Cardiac septum (tissue), 1 donor: ENCODE measurements at regions not wholly inside any gene's neighbourhood (a gene's known extent, or its start where the extent isn't known, plus 50 kb on each side); places are given as distances from the start of the nearest gene placed in this dataset.

Source experiments
- DNase-seq: peaks from one replicate; pipeline ENCODE4 v3.0.0-alpha.2; 2020; ENCODE audit warnings: low spot score
- intact Hi-C: fragments of 100-400 bp; cut with DNase I; formaldehyde crosslinking; loops from one replicate; pipeline ENCODE4 v1.14.0; 2022
- donor health status: DM: no; HTN: no; CAD: no.

DNA sequence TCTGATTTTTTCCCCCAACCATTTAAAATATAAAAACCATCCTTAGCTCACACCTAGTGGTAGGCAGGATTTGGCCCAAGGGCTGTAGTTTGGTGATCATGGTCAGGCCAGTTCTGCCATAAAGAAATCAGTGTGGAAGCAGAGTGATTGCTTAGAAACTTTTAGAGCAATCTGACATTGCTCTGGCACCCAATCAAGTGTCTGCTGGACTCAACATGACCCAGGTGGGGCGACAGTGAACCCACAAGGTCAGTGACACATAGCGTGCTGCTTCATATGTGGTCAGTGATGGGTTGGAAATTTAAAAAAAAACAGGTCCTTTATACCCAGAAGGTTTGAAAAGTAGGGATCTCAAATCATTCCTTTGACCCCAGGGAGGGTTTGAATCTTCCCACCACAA lies 107.9 kb downstream of the BANF2 start:
- DNase-seq: no peak
- intact Hi-C loops: loop anchor here (5.0 kb wide), 1 partner anchor 35 kb away; no protein-coding TSS in a partner anchor

DNA sequence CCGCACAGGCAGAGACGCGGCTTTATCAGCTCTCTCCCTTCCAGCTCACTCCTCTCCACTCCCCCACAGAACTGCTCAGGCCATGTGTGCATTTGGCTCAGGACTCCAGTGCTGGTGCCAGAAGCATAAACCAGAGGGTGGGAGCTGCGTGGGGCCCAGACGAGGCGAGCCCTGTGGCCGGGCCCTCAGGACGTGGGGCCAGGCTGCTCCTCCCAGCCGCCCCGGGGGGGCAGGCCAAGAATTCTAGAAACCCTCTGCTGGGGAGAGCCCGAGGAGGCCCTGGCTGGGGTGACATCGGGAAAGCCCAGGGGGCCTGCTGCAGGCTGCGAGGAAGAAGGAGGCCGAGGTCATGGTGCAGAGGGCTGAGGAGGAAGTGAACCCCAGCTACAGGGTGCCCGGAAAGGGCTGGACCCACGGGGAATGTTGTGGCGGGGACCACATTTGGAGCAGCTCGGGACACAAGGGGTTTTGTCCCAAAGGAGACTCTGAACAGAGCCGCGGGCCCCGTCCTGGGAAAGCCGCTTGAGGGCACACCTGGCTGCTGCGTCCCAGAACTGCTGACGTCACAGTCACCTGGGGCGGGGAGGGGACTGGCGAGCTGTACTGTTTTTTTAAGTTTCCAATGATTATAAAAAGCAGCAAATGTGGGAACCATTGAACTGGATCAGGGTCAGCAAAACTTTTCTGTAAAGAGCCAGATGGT lies 107.1 kb downstream of the BANF2 start:
- DNase-seq: peak; percentile 83
- intact Hi-C loops: loop anchor here (5.0 kb wide), 1 partner anchor 35 kb away; no protein-coding TSS in a partner anchor

DNA sequence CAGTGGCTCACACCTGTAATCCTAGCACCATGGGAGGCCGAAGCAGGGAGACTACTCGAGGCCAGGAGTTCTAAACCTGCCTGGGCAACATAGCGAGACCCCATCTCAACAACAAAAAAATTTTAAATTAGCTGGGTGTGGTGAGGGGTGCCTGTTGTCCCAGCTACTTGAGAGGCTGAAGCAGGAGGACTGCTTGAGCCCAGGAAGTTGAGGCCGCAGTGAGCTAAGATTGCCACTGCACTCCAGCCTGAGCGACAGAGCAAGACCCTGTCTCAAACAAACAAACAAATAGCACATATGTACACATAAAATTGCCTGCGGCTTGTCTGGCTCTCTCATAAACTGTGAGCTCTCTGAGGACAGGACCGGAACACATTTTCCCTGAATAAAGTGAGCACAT lies 106.3 kb downstream of the BANF2 start:
- no peak for DNase-seq
- intact Hi-C loops: loop anchor here (5.0 kb wide), 1 partner anchor 36 kb away; no protein-coding TSS in a partner anchor

DNA sequence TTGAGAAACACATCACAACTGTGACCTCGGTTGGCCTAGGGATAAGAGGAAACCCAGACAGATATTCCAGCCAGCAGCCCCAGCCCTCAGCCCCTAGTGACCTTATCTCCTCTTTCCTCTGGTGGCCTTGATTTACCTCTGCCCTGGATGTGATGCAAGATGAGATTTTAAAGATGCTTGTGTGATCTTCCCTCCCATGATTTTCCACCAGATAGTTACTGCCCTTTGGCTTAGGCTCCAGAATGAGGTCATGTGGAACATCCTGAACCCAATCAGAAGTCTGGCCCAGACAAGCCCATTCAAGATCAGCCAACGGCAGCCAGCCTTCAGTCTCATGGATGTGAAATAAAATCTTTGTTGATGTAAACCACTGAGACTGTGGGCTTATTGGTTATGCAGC lies 104.0 kb downstream of the BANF2 start:
- no peak for DNase-seq
- intact Hi-C loops: no loop called here

DNA sequence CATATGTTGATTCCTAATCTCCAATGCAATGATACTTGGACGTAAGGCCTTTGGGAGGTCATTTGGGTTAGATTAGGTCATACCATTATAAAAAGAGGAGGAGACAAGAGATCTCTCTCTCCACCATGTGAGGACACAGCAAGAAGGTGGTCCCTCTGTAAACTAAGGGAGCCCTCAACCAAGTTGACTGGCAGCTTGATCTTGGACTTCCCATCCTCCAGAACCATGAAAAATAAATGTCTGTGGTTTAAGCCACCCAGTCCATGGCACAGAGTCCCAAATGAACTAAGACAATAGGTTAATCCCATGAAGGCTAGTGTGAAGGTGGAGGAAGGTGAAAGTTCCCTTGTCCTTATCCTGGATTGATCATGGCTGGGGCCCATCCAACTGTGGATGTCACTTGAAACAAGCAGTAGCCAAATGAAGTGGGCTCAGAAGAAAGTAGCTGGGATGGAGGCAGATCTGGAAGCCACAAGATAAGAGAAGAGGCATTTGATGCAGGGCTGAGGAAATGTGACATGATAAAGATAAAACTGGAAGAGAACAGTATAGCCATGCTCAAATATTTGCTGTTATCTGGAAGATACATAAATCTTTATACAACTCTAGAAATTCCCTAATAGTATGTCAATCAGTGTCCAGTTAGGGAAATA lies 99.9 kb downstream of the BANF2 start:
- intact Hi-C loops: no loop called here
- no peak for DNase-seq

DNA sequence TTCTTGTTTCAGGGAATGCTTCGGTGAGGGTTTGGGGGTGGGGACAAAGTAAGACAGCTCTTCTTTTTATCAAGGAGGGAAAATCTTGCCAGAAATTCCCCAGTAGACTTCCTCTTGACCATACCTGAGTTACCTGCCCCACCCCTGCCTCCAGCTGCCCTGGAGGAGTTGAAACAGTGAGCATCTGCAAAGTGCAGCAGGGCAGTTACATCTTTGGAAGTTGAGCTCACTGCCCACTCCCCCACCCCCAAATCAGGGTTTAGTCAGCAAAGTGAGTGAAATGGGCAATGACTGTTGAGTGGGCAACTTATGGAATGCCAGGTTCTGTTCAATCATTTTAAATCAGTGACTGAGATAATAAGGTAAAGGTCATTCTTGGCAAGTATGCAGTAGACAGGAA lies 98.8 kb downstream of the BANF2 start:
- intact Hi-C loops: no loop called here
- DNase-seq: no peak

DNA sequence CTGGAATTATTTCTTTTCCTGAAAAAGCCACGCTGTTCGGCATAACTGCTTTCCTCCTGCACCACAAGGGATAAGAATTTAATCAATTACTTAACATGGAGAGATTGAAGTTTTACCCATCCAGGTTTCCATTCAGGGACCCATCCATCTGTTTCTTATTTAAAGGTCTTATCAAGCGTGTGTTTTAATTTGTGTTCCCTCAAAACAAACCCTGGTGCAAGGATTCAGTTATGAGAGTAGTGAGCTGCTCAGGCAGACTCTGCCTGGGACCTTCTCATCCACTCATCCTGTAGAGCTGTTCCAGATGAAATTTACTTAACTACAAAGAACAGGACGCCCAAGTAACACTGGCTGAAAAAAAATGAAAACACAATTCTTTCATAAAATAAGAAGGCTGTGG lies 97.8 kb downstream of the BANF2 start:
- intact Hi-C loops: no loop called here
- DNase-seq: no peak

DNA sequence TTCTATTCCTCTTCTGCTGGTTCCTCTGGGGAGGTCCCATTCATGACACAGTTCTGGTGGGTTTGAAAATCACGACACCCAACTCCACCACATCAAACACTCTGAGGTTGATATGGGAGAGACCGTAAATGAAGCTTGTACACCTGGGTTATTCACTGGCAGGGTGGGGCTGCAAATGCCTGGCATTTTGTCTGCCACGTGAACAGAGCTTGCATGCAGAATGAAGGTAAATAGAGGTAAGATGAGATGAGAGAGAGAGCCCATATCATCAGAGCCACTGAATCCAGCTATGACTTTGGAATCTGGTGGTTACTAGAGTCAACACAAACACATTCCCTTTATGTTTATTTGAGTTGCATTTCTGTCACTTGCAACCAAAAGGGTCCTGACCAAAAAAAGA lies 97.4 kb downstream of the BANF2 start:
- no peak for DNase-seq
- intact Hi-C loops: no loop called here

DNA sequence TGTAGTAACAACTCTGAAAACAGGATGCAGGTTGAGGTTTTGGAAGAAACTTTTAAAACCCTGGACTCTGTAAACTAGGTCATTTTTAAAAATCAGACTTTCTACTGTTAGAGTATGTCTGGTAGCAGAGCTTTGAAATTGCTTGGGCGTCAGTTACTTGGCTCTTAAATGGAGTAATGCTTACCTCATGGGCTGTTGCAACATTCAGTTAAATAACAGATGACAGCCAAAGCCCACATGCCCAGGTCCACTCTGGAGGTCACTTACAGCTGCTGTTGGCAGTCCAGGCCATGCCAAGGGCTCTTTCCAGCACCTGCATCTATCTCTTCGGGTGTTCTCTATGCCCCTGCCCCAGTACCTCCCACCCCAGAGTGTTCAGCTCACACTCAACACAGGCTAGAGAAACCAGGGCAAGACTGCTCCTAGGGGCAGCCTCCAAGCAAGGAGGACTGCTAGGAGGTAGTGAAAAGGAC lies 96.4 kb downstream of the BANF2 start:
- DNase-seq: peak; percentile 36
- intact Hi-C loops: no loop called here

DNA sequence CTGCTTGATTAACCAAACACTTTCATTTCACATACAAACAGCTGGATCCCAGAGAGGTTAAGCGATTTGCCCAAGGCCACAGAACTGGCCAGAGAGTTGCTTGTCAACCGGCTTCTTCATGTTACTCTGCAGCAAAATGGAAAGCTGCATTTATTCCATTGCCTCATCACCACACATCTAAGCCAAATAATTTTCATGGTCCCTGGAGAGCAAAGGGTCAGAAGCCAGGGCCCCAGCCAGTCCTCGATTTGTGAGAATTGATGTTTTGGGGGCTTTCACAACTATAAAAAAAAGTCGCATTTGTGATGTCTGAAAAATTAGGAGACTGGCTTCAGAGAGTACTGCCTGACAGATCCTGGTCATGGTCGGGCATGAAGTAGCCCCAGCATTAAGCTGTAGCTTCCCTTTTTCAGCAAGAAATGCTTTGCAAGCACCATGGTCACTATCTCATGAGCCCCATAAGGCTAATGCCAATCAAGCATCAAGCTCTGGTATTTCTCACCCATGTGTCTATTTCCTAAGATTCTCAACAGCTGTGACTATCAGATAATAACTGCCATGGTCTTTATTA lies 95.8 kb downstream of the BANF2 start:
- intact Hi-C loops: no loop called here
- peak; percentile 33 for DNase-seq

DNA sequence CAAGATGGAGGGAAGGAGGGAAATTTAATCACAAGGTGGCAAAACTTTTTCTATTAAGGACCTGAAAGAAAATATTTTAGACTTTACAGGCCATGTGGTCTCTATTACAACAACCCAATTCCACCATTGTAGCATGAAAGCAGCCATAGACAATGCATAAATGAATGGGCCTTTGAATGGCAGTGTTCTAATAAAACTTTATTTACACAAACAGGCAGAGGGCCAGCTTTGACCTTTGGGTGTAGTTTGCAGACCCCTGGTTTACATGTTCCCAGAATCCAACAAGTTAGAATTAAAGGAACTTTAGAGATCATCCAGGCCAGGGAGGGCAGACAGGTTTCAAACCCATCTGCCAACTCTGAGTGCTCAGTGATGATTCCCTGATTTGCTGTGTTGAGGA lies 95.2 kb downstream of the BANF2 start:
- intact Hi-C loops: no loop called here
- DNase-seq: peak; percentile 0

DNA sequence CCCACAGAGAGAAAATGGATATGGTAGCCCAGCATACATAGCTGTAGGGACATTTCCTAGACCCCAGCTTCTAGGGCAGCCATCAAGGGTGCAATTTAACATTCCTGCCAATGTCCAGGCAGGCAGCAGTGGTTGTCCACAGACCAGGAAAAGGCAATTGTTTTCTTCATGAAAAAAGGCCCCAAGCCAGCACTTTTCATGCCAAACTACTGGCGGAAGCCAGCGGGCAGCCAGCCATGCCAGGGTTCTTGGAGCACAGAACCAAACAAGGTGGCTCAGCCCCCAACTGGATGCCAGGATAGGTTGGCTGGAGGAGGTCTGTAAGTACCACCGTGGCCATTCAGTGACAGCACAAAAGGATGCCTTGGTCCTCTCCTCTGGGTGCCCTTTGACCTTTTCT lies 94.6 kb downstream of the BANF2 start:
- peak; percentile 43 for DNase-seq
- intact Hi-C loops: no loop called here

DNA sequence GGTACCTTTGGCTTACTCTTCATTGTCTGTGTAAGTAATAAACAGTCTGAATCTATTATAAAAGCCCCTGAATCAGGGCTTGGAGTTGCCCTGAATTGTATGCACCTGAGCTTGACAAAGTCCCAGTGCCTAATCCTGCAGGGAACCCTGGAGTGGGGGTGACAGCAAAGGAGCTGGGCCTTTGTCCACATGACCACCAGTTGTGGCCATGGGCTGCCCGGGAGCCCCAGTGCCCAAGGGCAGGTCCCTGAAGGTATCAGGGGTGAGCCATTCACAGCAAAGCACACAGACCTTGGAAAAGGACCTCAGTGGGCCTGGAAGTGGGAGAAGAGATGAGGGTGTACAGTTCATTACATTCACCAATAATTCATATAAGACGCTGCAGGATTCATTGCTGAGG lies 94.2 kb downstream of the BANF2 start:
- DNase-seq: peak; percentile 61
- intact Hi-C loops: no loop called here

DNA sequence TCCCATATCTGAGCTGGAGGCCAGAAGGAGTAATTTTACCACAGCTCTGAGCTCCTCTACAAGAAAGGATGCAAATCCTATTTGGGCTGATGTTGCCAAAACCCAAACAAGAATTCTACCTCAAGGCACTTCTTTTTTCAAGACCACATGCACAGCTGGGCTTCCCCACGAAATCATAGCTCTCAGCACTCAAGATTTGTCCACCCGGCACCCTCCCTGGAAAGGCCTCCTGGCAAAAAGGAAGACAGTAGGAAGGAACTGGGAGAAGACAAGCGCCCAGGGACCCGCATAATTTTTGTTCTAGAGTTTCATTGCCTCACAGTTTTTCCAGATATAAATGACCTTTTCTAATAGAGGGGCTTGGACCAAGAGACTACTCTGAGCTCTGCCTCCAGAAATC lies 90.5 kb downstream of the BANF2 start:
- intact Hi-C loops: no loop called here
- DNase-seq: peak; percentile 49

DNA sequence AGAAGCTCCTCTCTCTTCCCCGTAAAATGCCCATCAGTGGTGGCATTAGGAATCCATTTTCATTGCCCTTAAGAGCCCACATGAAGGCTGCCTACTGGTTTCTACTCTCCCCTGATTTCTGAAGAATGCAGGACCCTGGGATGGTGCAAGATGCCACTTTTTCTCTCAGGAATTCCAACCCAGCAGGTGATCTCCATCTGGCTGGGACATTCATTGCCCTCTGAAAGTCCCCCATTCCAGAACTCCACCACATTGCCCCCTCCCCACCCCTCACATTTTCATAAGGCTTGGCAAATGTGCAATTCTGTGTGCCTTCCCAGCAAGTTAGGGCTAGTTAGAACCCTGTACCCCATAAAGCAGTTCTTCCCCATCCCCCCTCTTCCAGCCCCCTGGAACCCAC lies 88.0 kb downstream of the BANF2 start:
- intact Hi-C loops: no loop called here

DNA sequence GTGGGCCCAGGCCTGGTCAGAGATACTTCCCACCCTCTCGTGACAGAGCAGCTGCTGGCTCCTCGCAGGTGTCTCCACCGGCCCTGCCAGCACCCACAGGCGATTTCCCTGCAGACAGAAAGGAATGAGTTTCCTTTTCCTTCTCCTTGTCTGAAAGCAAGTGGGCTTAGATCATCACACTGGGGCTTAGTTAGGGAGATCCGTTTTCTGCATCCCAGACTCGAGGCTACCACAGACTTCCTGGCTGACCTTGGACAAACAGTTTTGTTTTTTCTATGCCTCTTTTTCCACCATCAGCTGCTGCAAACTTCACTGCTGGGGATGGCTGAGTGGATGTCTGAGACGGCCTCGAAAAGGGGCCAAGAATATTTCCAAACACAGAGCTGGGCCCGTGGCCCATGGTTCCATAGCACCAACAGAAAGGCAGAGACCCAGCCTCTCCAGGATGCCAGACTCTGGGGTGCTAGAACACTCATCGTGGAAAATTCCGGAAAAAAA lies 86.5 kb downstream of the BANF2 start:
- intact Hi-C loops: no loop called here
- DNase-seq: no peak

More for the DNA sequence above, 88.0 kb downstream of the BANF2 start:
- peak; percentile 14 for DNase-seq
